ENCODE measurements at regions not wholly inside any gene's neighbourhood (a gene's known extent, or its start where the extent isn't known, plus 50 kb on each side); places are given as distances from the start of the nearest gene placed in this dataset.

GRCh38 chr2:83993873-83994632, 465.0 kb downstream of the SUCLG1 start:
- TF ChIP-seq, protein P1, sequence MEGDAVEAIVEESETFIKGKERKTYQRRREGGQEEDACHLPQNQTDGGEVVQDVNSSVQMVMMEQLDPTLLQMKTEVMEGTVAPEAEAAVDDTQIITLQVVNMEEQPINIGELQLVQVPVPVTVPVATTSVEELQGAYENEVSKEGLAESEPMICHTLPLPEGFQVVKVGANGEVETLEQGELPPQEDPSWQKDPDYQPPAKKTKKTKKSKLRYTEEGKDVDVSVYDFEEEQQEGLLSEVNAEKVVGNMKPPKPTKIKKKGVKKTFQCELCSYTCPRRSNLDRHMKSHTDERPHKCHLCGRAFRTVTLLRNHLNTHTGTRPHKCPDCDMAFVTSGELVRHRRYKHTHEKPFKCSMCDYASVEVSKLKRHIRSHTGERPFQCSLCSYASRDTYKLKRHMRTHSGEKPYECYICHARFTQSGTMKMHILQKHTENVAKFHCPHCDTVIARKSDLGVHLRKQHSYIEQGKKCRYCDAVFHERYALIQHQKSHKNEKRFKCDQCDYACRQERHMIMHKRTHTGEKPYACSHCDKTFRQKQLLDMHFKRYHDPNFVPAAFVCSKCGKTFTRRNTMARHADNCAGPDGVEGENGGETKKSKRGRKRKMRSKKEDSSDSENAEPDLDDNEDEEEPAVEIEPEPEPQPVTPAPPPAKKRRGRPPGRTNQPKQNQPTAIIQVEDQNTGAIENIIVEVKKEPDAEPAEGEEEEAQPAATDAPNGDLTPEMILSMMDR (IDR thresholded peaks at IDR 0.05) = no peak
- no peak for TF ChIP-seq ZFX (IDR thresholded peaks at IDR 0.05; ENCODE audit: borderline replicate concordance)

Measured in 22Rv1 (cell line).